ENCODE measurements at regions not wholly inside any gene's neighbourhood (a gene's known extent, or its start where the extent isn't known, plus 50 kb on each side); places are given as distances from the start of the nearest gene placed in this dataset.

- Mint-ChIP-seq H3K36me3 (ENCODE audit: low read depth) (no peaks in the 10 kb centered on the region), H3K4me3 (no peak overlapping the region), H3K4me1 (peaks cover 6% of the 10 kb centered on the region), H3K27ac (ENCODE audit: unreplicated experiment) (no peak overlapping the region), H3K27me3 (ENCODE audit: low read depth) (no peaks in the 10 kb centered on the region), H3K9me3 (no peaks in the 10 kb centered on the region)
- DNase-seq (ENCODE audit: low read depth, low spot score): no peak
- TF ChIP-seq CTCF (conservative IDR thresholded peaks at IDR 0.05): no peak
Observed at GRCh38 chr11:104259121-104259610, 95.2 kb upstream of the PDGFD start.

- DNase-seq (ENCODE audit: low read depth, low spot score): no peak
- Mint-ChIP-seq H3K27me3 (ENCODE audit: low read depth) (no peaks in the 10 kb centered on the region), H3K4me1 (peaks cover 6% of the 10 kb centered on the region), H3K27ac (ENCODE audit: unreplicated experiment) (no peak overlapping the region), H3K36me3 (ENCODE audit: low read depth) (no peaks in the 10 kb centered on the region), H3K9me3 (no peaks in the 10 kb centered on the region), H3K4me3 (no peak overlapping the region)
- TF ChIP-seq CTCF (conservative IDR thresholded peaks at IDR 0.05): peak; percentile 41
Observed at GRCh38 chr11:104256525-104256924, 92.6 kb upstream of the PDGFD start.

GRCh38 chr11:104254347-104254746 lies 90.4 kb upstream of the PDGFD start:
- DNase-seq (ENCODE audit: low read depth, low spot score): peak; percentile 39
- no peaks in the 10 kb centered on the region for H3K9me3 Mint-ChIP-seq

GRCh38 chr11:104246590-104246989 lies 82.6 kb upstream of the PDGFD start:
- no peak overlapping the region for H3K27ac Mint-ChIP-seq (ENCODE audit: unreplicated experiment)
- DNase-seq (ENCODE audit: low read depth, low spot score): no peak
- no peaks in the 10 kb centered on the region for H3K36me3 Mint-ChIP-seq (ENCODE audit: low read depth)
- no peaks in the 10 kb centered on the region for H3K27me3 Mint-ChIP-seq (ENCODE audit: low read depth)
- H3K4me3 Mint-ChIP-seq: no peak overlapping the region
- H3K4me1 Mint-ChIP-seq: no peaks in the 10 kb centered on the region
- no peak for TF ChIP-seq CTCF (conservative IDR thresholded peaks at IDR 0.05)
- no peaks in the 10 kb centered on the region for H3K9me3 Mint-ChIP-seq

More at GRCh38 chr11:104254347-104254746, 90.4 kb upstream of the PDGFD start:
- H3K4me1 Mint-ChIP-seq: peaks cover 6% of the 10 kb centered on the region
- peak; percentile 56 for TF ChIP-seq CTCF (conservative IDR thresholded peaks at IDR 0.05)
- no peak overlapping the region for H3K27ac Mint-ChIP-seq (ENCODE audit: unreplicated experiment)
- H3K36me3 Mint-ChIP-seq (ENCODE audit: low read depth): no peaks in the 10 kb centered on the region
- H3K4me3 Mint-ChIP-seq: no peak overlapping the region
- H3K27me3 Mint-ChIP-seq (ENCODE audit: low read depth): no peaks in the 10 kb centered on the region

GRCh38 chr11:104238916-104239315 lies 75.0 kb upstream of the PDGFD start:
- no peak for DNase-seq (ENCODE audit: low read depth, low spot score)
- H3K27me3 Mint-ChIP-seq (ENCODE audit: low read depth): no peaks in the 10 kb centered on the region
- no peaks in the 10 kb centered on the region for H3K36me3 Mint-ChIP-seq (ENCODE audit: low read depth)
- H3K4me3 Mint-ChIP-seq: no peak overlapping the region
- no peak overlapping the region for H3K27ac Mint-ChIP-seq (ENCODE audit: unreplicated experiment)
- H3K4me1 Mint-ChIP-seq: no peaks in the 10 kb centered on the region
- peaks cover 2% of the 10 kb centered on the region for H3K9me3 Mint-ChIP-seq
- no peak for TF ChIP-seq CTCF (conservative IDR thresholded peaks at IDR 0.05)

GRCh38 chr11:104225047-104225446 lies 61.1 kb upstream of the PDGFD start:
- Mint-ChIP-seq H3K27me3 (ENCODE audit: low read depth) (no peaks in the 10 kb centered on the region), H3K4me1 (no peaks in the 10 kb centered on the region), H3K4me3 (no peak overlapping the region), H3K27ac (ENCODE audit: unreplicated experiment) (no peak overlapping the region), H3K9me3 (peaks cover 2% of the 10 kb centered on the region), H3K36me3 (ENCODE audit: low read depth) (no peaks in the 10 kb centered on the region)
- DNase-seq (ENCODE audit: low read depth, low spot score): no peak
- no peak for TF ChIP-seq CTCF (conservative IDR thresholded peaks at IDR 0.05)
